Hepatocyte (in vitro differentiated cells): ENCODE measurements at regions not wholly inside any gene's neighbourhood (a gene's known extent, or its start where the extent isn't known, plus 50 kb on each side); places are given as distances from the start of the nearest gene placed in this dataset.

Experiments used
- DNase-seq: peaks from one replicate; pipeline ENCODE4 v3.0.0-alpha.2; 2016; ENCODE audit warnings: low spot score
- H2AFZ ChIP-seq: fragments of 200-600 bp; sonication (generic); 2 replicates; pipeline ENCODE4 v1.6.0; 2016; ENCODE audit warnings: antibody characterized with exemption, mild to moderate bottlenecking
- H3K27ac ChIP-seq: fragments of 200-600 bp; sonication (generic); 2 replicates; pipeline ENCODE4 v1.5.1; 2016; ENCODE audit warnings: mild to moderate bottlenecking
- H3K27me3 ChIP-seq: fragments of 200-600 bp; sonication (generic); 2 replicates; pipeline ENCODE4 v1.6.1; 2016
- H3K36me3 ChIP-seq: fragments of 200-600 bp; sonication (generic); replicated peaks from 2 replicates; pipeline ENCODE4 v1.5.1; 2016; ENCODE audit warnings: low read depth; ENCODE audit not compliant: insufficient read depth
- H3K4me1 ChIP-seq: fragments of 200-600 bp; sonication (generic); 2 replicates; pipeline ENCODE4 v1.5.1; 2016; ENCODE audit warnings: mild to moderate bottlenecking, moderate library complexity; ENCODE audit not compliant: insufficient read depth
- H3K4me2 ChIP-seq: fragments of 200-600 bp; sonication (generic); 2 replicates; pipeline ENCODE4 v1.6.0; 2016
- H3K4me3 ChIP-seq: fragments of 200-600 bp; sonication (generic); 2 replicates; pipeline ENCODE4 v1.5.1; 2016; ENCODE audit warnings: mild to moderate bottlenecking
- H3K79me2 ChIP-seq: fragments of 200-600 bp; sonication (generic); 2 replicates; pipeline ENCODE4 v1.6.0; 2017; ENCODE audit warnings: mild to moderate bottlenecking
- H3K9me2 ChIP-seq: fragments of 200-600 bp; sonication (generic); replicated peaks from 2 replicates; pipeline ENCODE4 v1.6.0; 2017; ENCODE audit warnings: mild to moderate bottlenecking; ENCODE audit not compliant: insufficient read depth
- H3K9me3 ChIP-seq: fragments of 200-600 bp; sonication (generic); 2 replicates; pipeline ENCODE4 v1.5.1; 2016; ENCODE audit warnings: low read depth, mild to moderate bottlenecking
- H4K20me1 ChIP-seq: fragments of 200-600 bp; sonication (generic); 2 replicates; pipeline ENCODE4 v1.6.0; 2016; ENCODE audit warnings: mild to moderate bottlenecking; ENCODE audit not compliant: insufficient read depth, poor library complexity, severe bottlenecking
- EZH2 ChIP-seq: fragments of 200-600 bp; sonication (generic); IDR thresholded peaks from 2 replicates; pipeline ENCODE4 v1.6.1; 2016; ENCODE audit warnings: antibody characterized with exemption, mild to moderate bottlenecking, borderline replicate concordance
- EZH2phosphoT487 ChIP-seq: fragments of 200-600 bp; sonication (generic); IDR thresholded peaks from one replicate; pipeline ENCODE4 v1.6.1; 2018; ENCODE audit warnings: antibody characterized with exemption, mild to moderate bottlenecking, low read depth, moderate library complexity; ENCODE audit not compliant: unreplicated experiment, severe bottlenecking
- WGBS: methylation state at CpG from one replicate; pipeline ENCODE4 v1.1.6; 2016; ENCODE audit warnings: low lambda C conversion rate; ENCODE audit errors: missing lambda C conversion rate; 5-methylcytosine and 5-hydroxymethylcytosine counted together
- TF ChIP-seq, protein P1 (sequence below): fragments of 200-600 bp; sonication (generic); IDR thresholded peaks from 2 replicates; pipeline ENCODE4 v1.5.1; 2016; ENCODE audit warnings: antibody characterized with exemption, mild to moderate bottlenecking; ENCODE audit not compliant: poor library complexity

DNA sequence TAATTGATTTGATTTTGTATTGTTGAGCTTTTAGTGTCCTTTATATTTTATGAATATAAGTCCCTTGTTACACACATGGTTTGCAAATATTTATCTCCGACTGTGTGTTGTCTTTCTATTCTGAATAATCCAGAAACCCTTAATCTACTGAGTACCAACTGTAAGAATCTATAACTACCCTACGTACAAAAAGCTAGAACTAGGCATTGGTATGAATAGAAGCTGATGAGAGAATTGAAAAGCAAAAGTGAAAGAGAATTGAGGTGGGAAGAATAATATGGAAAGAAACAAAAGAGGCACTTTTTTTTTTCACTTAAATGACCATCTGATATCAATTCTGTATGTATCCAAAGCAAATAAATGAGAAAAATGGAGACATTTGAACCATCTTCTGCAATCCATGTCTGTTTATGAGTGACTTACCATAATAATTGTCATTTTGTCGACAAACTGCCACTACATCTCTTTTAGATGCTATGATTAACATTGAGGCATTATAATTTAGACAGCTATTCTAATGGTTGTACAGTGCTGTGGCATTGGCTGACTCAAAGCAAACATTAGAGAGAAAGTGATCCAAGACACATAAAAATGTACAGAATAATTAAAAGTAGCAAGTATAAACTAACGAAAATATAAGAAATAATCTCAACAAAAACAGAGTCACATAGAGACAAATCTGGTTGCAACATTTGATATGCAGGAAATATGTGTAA is 1516.6 kb upstream of the AGA start:
- H4K20me1 ChIP-seq = no peaks in the 10 kb centered on the region
- H3K4me2 ChIP-seq = no peak overlapping the region
- no peak overlapping the region for H3K27ac ChIP-seq
- no peaks in the 10 kb centered on the region for H3K4me1 ChIP-seq
- TF ChIP-seq, protein P1, sequence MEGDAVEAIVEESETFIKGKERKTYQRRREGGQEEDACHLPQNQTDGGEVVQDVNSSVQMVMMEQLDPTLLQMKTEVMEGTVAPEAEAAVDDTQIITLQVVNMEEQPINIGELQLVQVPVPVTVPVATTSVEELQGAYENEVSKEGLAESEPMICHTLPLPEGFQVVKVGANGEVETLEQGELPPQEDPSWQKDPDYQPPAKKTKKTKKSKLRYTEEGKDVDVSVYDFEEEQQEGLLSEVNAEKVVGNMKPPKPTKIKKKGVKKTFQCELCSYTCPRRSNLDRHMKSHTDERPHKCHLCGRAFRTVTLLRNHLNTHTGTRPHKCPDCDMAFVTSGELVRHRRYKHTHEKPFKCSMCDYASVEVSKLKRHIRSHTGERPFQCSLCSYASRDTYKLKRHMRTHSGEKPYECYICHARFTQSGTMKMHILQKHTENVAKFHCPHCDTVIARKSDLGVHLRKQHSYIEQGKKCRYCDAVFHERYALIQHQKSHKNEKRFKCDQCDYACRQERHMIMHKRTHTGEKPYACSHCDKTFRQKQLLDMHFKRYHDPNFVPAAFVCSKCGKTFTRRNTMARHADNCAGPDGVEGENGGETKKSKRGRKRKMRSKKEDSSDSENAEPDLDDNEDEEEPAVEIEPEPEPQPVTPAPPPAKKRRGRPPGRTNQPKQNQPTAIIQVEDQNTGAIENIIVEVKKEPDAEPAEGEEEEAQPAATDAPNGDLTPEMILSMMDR = no peak
- TF ChIP-seq EZH2 (no peak), EZH2phosphoT487 (no peak)
- no peaks in the 10 kb centered on the region for H3K27me3 ChIP-seq
- no peaks in the 10 kb centered on the region for H3K9me3 ChIP-seq
- H3K79me2 ChIP-seq = no peaks in the 10 kb centered on the region
- no peaks in the 10 kb centered on the region for H3K36me3 ChIP-seq
- 90% methylated on average over 4 of the region's 4 CpGs for WGBS
- DNase-seq = no peak
- no peaks in the 10 kb centered on the region for H3K9me2 ChIP-seq
- H2AFZ ChIP-seq = no peak overlapping the region
- H3K4me3 ChIP-seq = no peak overlapping the region

DNA sequence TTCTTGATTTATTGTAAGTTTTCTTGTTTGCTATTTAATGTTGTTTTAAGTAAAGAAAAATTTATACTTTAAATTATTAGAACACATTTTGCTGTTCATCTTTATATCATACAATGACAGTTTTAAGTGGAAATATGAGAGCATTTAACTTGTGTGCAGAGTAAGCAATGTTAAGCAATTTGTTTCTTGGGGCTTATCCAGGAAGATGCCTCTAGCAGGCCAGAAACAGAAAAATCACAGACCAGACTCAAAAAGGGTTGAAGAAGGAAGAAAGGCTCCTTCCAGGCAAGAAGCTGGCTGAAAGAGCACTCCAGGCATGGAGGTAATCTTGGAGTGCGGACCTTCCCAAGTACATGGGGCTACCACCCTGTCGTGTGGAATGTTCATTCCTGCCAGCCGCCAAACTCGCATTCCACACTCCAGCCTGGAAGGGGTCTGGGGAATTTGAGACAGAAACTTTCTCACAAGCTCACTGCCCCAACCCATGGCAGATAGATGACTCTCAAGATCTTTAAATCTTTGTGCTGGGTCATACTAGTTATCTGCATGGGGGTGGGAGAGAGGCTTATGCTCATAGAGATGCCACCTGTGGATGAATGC is 1521.3 kb upstream of the AGA start:
- Histone ChIP-seq H3K27ac (no peak overlapping the region), H3K36me3 (no peaks in the 10 kb centered on the region), H3K79me2 (no peaks in the 10 kb centered on the region), H3K4me1 (no peaks in the 10 kb centered on the region), H2AFZ (no peak overlapping the region), H3K9me3 (no peaks in the 10 kb centered on the region), H3K27me3 (no peaks in the 10 kb centered on the region), H3K9me2 (no peaks in the 10 kb centered on the region), H4K20me1 (no peaks in the 10 kb centered on the region), H3K4me3 (no peak overlapping the region), H3K4me2 (no peak overlapping the region)
- WGBS = 74% methylated on average over 4 of the region's 4 CpGs
- DNase-seq = no peak
- TF ChIP-seq, protein P1 = no peak
- TF ChIP-seq EZH2phosphoT487 (no peak), EZH2 (no peak)

DNA sequence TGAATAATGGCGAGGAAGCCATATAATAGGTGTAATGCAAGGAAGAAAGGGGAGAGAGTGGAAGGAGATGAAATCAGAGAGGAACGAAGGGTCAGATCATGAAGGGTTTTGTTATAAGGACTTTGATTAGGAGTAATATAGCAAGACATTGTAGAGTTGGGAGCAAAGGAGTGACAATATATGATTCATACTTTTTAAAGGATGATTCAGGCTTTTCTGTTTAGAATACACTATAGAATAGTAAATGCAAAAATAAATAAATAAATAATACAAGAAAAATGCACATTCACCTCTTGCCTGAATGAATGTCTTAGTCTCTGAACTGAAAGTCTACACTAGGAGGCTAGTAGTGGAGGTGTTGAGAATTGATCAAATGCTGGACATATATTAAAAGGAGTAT is 1524.4 kb upstream of the AGA start:
- no peaks in the 10 kb centered on the region for H3K27me3 ChIP-seq
- no peak overlapping the region for H3K27ac ChIP-seq
- TF ChIP-seq EZH2phosphoT487 = no peak
- TF ChIP-seq, protein P1 = no peak
- TF ChIP-seq EZH2 = no peak
- no peaks in the 10 kb centered on the region for H4K20me1 ChIP-seq
- no peak overlapping the region for H3K4me3 ChIP-seq
- H2AFZ ChIP-seq = no peak overlapping the region
- 88% methylated on average over 2 of the region's 2 CpGs for WGBS
- H3K9me2 ChIP-seq = no peaks in the 10 kb centered on the region
- H3K9me3 ChIP-seq = no peaks in the 10 kb centered on the region
- no peak for DNase-seq
- H3K4me2 ChIP-seq = no peak overlapping the region
- H3K79me2 ChIP-seq = no peaks in the 10 kb centered on the region
- no peaks in the 10 kb centered on the region for H3K4me1 ChIP-seq
- no peaks in the 10 kb centered on the region for H3K36me3 ChIP-seq
